Stimulated activated naive B cell treated with anti-CD40 and anti-IgM and Interleukin-4, amounts not matched to agents 10 μg/mL and 1 μg/mL and 100 μg/mL, for 72 hours (primary cell): ENCODE measurements at regions not wholly inside any gene's neighbourhood (a gene's known extent, or its start where the extent isn't known, plus 50 kb on each side); places are given as distances from the start of the nearest gene placed in this dataset.

Source experiments
- ATAC-seq, 2 donors: fragments of 150-1000 bp; cut with Tn5 transposase; replicated peaks; 2 replicates each; pipeline ENCODE4 v1.10.0; 2021; ENCODE audit warnings: moderate library complexity in 1 of 2
- DNase-seq: peaks from one replicate; pipeline ENCODE4 v3.0.0; 2021
- H3K27ac Mint-ChIP-seq: one replicate; pipeline ENCODE4 v1.8.0; 2022; ENCODE audit warnings: mild to moderate bottlenecking, mixed read lengths
- H3K27me3 Mint-ChIP-seq, 2 donors: one replicate each; pipeline ENCODE4 v1.8.0; 2022; ENCODE audit warnings: mixed read lengths in 2 of 2
- H3K36me3 Mint-ChIP-seq, 2 donors: one replicate each; pipeline ENCODE4 v1.8.0; 2022; ENCODE audit warnings: mixed read lengths in 2 of 2, mild to moderate bottlenecking in 1 of 2
- H3K4me1 Mint-ChIP-seq, 2 donors: one replicate each; pipeline ENCODE4 v1.8.0; 2022; ENCODE audit warnings: mixed read lengths in 2 of 2, mild to moderate bottlenecking in 1 of 2
- H3K4me3 Mint-ChIP-seq, 2 donors: one replicate each; pipeline ENCODE4 v1.8.0; 2022; ENCODE audit warnings: mild to moderate bottlenecking in 2 of 2, mixed read lengths in 2 of 2, moderate library complexity in 1 of 2
- H3K9me3 Mint-ChIP-seq, 2 donors: one replicate each; pipeline ENCODE4 v1.8.0; 2022; ENCODE audit warnings: mixed read lengths in 2 of 2, mild to moderate bottlenecking in 1 of 2

DNA sequence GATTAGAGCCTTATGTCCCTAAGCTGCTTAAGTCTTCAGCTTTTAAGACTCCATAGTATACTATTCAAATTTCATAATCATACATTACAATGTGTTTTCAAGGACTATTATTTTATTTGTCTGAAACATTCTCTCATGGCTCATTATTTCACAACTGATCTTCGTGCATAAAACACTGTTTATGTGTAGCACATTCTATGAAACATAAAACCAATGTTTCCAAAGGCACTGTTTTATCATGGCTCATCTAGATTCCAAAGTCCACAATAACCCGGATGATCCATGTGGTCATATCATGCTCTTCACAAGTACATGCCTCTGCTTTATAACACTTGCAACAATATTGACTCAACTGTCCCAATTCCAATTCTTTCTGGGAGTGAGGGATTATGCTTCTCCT, 806.1 kb downstream of the TNS3 start:
- Mint-ChIP-seq H3K9me3 (peaks cover 6 to 12% of the 10 kb centered on the region in 2 donors), H3K4me1 (no peaks in the 10 kb centered on the region), H3K4me3 (no peak overlapping the region), H3K27me3 (peaks cover 5 to 16% of the 10 kb centered on the region in 2 donors), H3K27ac (no peak overlapping the region), H3K36me3 (no peaks in the 10 kb centered on the region)
- ATAC-seq (no peak), DNase-seq (no peak)

DNA sequence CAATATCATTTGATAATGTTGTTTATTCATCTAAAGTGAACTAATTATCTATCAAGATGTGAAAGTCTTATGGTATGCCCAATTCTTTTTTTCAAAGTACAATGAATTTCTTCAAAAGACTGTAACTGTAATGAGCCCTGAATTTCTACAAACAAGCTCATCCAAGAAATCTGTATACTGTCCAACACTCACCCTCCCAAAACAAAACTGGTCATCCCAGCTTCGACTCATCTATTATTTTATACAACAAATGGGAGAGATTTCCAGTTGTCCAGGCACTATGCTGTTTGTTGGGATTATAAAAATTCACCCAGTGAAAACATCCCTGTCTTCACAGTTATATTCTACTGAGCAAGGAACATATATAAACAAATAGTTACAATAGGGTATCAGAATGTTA, 806.9 kb downstream of the TNS3 start:
- ATAC-seq, result no peak
- H3K27me3 Mint-ChIP-seq, result peaks cover 5 to 16% of the 10 kb centered on the region in 2 donors
- no peak overlapping the region for H3K4me3 Mint-ChIP-seq

DNA sequence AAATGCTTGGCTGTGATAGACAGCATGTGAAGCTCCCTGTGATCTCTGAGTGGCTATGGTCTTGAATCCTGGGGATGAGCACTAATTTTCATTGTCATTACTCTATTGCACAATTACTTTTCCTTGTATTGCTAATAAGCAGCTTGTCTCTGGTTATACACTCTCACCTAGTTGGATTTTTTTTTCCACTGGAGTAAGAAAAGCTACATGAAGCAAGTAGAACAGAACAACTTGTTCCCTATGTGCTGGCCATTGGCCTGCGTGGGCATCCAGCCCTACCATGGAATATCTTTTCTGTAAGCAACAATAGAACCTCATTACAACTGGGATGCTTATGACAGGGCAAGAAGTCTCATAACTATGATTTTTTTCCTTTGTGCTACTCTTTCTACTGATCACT, 807.4 kb downstream of the TNS3 start:
- Mint-ChIP-seq H3K4me1 (no peaks in the 10 kb centered on the region), H3K36me3 (no peaks in the 10 kb centered on the region), H3K9me3 (peaks cover 6 to 8% of the 10 kb centered on the region in 2 donors), H3K27ac (no peak overlapping the region), H3K4me3 (no peak overlapping the region), H3K27me3 (peaks cover 5 to 16% of the 10 kb centered on the region in 2 donors)
- ATAC-seq, result no peak
- no peak for DNase-seq

More for the DNA sequence above, 806.9 kb downstream of the TNS3 start:
- peaks cover 6 to 9% of the 10 kb centered on the region in 2 donors for H3K9me3 Mint-ChIP-seq
- no peaks in the 10 kb centered on the region for H3K4me1 Mint-ChIP-seq
- no peak for DNase-seq
- H3K36me3 Mint-ChIP-seq, result no peaks in the 10 kb centered on the region
- no peak overlapping the region for H3K27ac Mint-ChIP-seq

DNA sequence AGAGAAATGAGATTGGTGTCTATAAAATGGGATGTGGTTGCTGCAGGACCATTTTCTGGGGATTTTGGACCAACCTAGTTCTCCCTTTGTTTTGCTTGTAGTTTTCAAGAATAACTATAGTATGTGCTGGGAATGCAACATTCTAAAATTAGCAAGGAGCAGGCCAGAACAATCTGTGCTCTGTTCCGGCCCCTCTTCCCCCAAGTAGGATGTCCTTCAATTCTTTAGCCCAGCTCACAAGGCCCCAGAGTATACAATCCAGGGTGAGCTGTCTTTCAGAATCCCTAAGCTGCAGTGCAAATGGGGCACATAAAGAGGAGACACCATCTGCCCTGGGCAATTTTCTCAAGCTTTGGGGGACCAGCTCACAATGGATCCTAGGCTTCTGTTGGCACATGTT, 809.1 kb downstream of the TNS3 start:
- ATAC-seq, result no peak
- no peak for DNase-seq
- Mint-ChIP-seq H3K36me3 (no peaks in the 10 kb centered on the region), H3K4me3 (no peak overlapping the region), H3K27me3 (peaks cover 5 to 8% of the 10 kb centered on the region in 2 donors), H3K9me3 (peaks cover 9% of the 10 kb centered on the region in 2 donors), H3K4me1 (no peaks in the 10 kb centered on the region), H3K27ac (no peak overlapping the region)

DNA sequence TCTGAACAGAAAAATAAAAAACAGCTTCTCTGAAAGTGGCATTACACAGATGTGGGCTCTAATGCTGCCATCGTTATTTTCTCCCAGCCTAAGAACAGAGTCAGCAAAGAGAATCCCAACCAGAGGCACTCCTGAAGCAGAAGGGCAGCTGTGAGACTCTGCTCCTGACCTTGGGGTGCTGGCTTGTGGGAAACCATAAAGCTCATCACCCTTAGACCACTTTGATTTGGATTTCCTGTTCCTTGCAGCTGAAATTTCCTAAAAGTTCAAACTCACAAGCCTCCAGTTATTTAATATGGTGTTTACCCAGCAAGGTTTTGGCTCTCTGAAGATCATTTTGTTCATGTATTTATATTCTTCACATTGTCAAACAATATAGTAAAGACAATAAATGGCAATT, 814.8 kb downstream of the TNS3 start:
- Mint-ChIP-seq H3K27me3 (peaks cover 0 to 3% of the 10 kb centered on the region in 2 donors), H3K27ac (no peak overlapping the region), H3K36me3 (no peaks in the 10 kb centered on the region), H3K4me1 (no peaks in the 10 kb centered on the region), H3K4me3 (no peak overlapping the region), H3K9me3 (peaks cover 9% of the 10 kb centered on the region in 2 donors)
- DNase-seq (no peak), ATAC-seq (no peak)

DNA sequence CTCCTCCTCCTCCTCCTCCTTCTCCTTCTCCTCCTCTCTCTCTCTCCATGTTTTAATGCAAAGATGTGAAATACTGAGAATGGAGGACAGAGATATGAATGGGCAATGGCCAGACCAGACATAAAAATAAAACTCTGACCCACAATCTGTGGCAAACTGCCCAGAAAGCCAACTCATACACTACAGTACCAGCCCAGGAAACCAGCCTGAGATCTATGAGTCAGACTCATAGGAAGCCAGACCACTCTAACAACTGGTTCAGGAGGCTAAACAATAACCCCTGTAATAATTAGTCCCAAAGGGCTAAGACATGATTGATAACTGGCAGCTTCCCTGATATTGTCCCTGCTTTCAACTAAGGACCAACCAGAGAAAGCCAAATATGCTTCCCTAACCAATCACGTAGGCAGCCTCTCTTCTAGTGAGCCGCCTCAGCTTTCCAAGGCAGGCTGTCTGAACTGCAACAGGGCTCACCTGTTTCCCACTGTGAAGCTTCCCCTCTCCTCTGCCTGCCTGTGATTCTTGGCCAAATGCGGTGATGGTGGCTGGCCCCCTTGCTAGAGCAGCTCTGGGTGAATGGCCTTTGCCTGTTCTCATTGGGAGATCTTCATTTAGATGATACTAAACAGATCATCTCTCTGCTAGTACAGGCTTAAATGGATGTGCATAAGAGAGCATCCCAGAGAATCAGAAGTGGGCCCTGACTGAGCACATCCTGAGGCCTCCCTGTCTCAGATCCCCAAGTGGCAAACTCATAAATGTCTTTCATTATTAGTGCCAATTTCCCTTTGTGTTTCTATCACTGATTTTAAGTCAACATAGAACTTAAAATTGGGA, 817.6 kb downstream of the TNS3 start:
- Mint-ChIP-seq H3K9me3 (peaks cover 6 to 7% of the 10 kb centered on the region in 2 donors), H3K36me3 (no peaks in the 10 kb centered on the region), H3K4me1 (no peaks in the 10 kb centered on the region), H3K4me3 (no peak overlapping the region), H3K27ac (no peak overlapping the region), H3K27me3 (peaks cover 0 to 3% of the 10 kb centered on the region in 2 donors)
- no peak for ATAC-seq
- no peak for DNase-seq

GRCh38 chr7:46763344-46763743, 818.6 kb downstream of the TNS3 start:
- H3K27ac Mint-ChIP-seq, result no peak overlapping the region
- H3K4me1 Mint-ChIP-seq, result no peaks in the 10 kb centered on the region
- H3K27me3 Mint-ChIP-seq, result peaks cover 0 to 3% of the 10 kb centered on the region in 2 donors
- H3K9me3 Mint-ChIP-seq, result no peaks in the 10 kb centered on the region
- DNase-seq (no peak), ATAC-seq (no peak)
- H3K36me3 Mint-ChIP-seq, result no peaks in the 10 kb centered on the region
- no peak overlapping the region for H3K4me3 Mint-ChIP-seq

GRCh38 chr7:46759711-46760480, 822.0 kb downstream of the TNS3 start:
- H3K27me3 Mint-ChIP-seq, result no peaks in the 10 kb centered on the region
- peaks cover 0 to 3% of the 10 kb centered on the region in 2 donors for H3K9me3 Mint-ChIP-seq
- DNase-seq (no peak), ATAC-seq (no peak)
- no peak overlapping the region for H3K27ac Mint-ChIP-seq
- H3K4me3 Mint-ChIP-seq, result no peak overlapping the region
- no peaks in the 10 kb centered on the region for H3K4me1 Mint-ChIP-seq
- H3K36me3 Mint-ChIP-seq, result no peaks in the 10 kb centered on the region

- H3K4me3 Mint-ChIP-seq, result no peak overlapping the region
- H3K9me3 Mint-ChIP-seq, result peaks cover 0 to 4% of the 10 kb centered on the region in 2 donors
- no peak for ATAC-seq
- no peaks in the 10 kb centered on the region for H3K27me3 Mint-ChIP-seq
- no peaks in the 10 kb centered on the region for H3K36me3 Mint-ChIP-seq
- DNase-seq, result no peak
- H3K4me1 Mint-ChIP-seq, result no peaks in the 10 kb centered on the region
- no peak overlapping the region for H3K27ac Mint-ChIP-seq
Observed at GRCh38 chr7:46756996-46757395, 824.9 kb downstream of the TNS3 start.

GRCh38 chr7:46756256-46756655, 825.7 kb downstream of the TNS3 start:
- Mint-ChIP-seq H3K4me3 (no peak overlapping the region), H3K4me1 (no peaks in the 10 kb centered on the region), H3K36me3 (no peaks in the 10 kb centered on the region), H3K27ac (no peak overlapping the region), H3K27me3 (no peaks in the 10 kb centered on the region), H3K9me3 (peaks cover 0 to 4% of the 10 kb centered on the region in 2 donors)
- no peak for DNase-seq
- no peak for ATAC-seq

GRCh38 chr7:46755120-46756034, 826.5 kb downstream of the TNS3 start:
- Mint-ChIP-seq H3K27ac (no peak overlapping the region), H3K4me3 (no peak overlapping the region), H3K4me1 (no peaks in the 10 kb centered on the region), H3K36me3 (no peaks in the 10 kb centered on the region), H3K27me3 (no peaks in the 10 kb centered on the region), H3K9me3 (peaks cover 0 to 4% of the 10 kb centered on the region in 2 donors)
- ATAC-seq (no peak), DNase-seq (no peak)

GRCh38 chr7:46754140-46754720, 827.7 kb downstream of the TNS3 start:
- Mint-ChIP-seq H3K27ac (no peak overlapping the region), H3K27me3 (no peaks in the 10 kb centered on the region), H3K4me3 (no peak overlapping the region), H3K36me3 (no peaks in the 10 kb centered on the region), H3K9me3 (peaks cover 0 to 4% of the 10 kb centered on the region in 2 donors), H3K4me1 (no peaks in the 10 kb centered on the region)
- ATAC-seq (no peak), DNase-seq (no peak)

DNA sequence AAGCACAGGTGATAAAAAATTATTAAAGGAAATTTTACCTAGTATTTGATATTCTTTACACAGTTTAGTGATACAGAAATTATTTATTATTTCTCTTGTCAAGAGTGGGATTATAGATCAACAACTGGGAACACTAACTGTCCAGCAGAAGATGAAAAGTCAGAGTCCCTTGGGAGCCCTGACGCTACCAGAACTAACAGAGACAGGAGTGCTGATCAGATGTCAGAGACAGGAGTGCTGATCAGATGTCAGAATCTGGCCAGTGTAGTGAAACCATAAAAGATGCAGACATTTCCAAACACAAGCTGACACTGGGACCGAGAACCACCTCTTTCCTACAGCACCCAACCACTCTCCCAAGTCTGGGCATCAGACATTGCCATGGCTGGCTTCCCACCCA, 828.2 kb downstream of the TNS3 start:
- Mint-ChIP-seq H3K27me3 (no peaks in the 10 kb centered on the region), H3K27ac (no peak overlapping the region), H3K4me1 (no peaks in the 10 kb centered on the region), H3K4me3 (no peak overlapping the region), H3K36me3 (no peaks in the 10 kb centered on the region), H3K9me3 (peaks cover 0 to 4% of the 10 kb centered on the region in 2 donors)
- DNase-seq (no peak), ATAC-seq (no peak)

- DNase-seq (no peak), ATAC-seq (no peak)
- H3K27ac Mint-ChIP-seq, result no peak overlapping the region
- no peaks in the 10 kb centered on the region for H3K4me1 Mint-ChIP-seq
- no peak overlapping the region for H3K4me3 Mint-ChIP-seq
- H3K27me3 Mint-ChIP-seq, result no peaks in the 10 kb centered on the region
- H3K36me3 Mint-ChIP-seq, result no peaks in the 10 kb centered on the region
- H3K9me3 Mint-ChIP-seq, result peaks cover 0 to 4% of the 10 kb centered on the region in 2 donors
Observed at GRCh38 chr7:46752881-46753366, 829.0 kb downstream of the TNS3 start.
